ENCODE measurements at regions not wholly inside any gene's neighbourhood (a gene's known extent, or its start where the extent isn't known, plus 50 kb on each side); places are given as distances from the start of the nearest gene placed in this dataset.

DNA sequence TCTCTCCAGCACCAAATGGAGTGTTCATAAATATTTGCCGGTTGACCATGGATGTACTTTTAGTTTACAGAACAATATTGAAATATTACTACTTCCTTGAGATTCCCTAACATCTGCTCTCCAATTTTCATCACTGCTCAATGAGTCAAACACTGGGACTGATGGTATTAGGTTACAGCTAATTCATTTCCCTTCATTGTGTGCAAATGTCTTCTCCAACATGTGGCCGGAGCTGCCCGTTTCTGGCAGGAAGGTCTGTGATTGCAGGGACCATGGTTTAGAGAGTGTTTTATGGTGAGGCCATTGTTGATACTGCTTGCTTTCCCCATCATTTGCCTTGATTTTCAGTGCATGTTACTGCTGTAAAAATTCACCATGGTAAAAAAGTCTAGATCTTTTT lies 209.3 kb downstream of the HS3ST3B1 start:
- DNase-seq (ENCODE audit: low read depth in 3 of 3, low spot score in 1 of 3), result no peak

DNA sequence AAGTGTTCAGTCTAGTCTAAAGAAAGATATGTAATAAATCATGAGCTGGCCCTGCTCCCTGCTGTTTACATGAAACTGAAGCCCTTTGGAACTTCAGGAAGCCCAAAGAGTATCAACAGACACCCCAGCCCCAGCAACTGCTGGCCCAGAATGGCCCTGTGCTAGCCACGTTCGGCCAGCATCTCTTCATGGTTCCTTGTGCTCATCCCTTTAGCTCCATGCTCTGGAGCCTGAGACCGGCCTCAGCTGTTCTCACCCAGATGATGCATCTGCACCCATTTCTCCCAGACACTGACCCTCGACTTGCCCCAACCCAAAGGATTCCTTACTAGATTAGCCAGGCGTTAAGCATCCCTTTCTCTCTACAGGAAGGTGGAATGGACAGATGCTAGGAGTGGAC lies 207.3 kb downstream of the HS3ST3B1 start:
- no peak for DNase-seq (ENCODE audit: low read depth in 3 of 3, low spot score in 1 of 3)

DNA sequence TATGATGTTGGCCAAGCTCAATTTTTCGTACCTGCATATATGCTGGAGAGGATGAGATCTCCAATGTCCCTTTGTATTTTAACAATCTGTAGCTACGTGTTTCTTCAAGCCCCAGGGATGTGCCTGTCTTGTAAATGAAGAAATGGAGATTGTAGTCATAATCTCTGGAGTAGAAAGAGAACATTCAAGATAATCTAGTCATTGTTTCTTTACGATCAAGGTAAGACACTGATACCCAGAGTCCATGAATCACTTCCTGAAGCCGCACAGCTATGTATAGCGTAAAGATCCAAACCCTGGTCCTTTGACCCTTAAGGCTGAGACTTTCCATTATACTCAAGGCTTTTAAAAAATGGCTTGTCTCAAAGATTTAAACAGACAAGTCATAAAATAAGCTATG lies 205.5 kb downstream of the HS3ST3B1 start:
- DNase-seq (ENCODE audit: low read depth in 3 of 3, low spot score in 1 of 3), result no peak

DNA sequence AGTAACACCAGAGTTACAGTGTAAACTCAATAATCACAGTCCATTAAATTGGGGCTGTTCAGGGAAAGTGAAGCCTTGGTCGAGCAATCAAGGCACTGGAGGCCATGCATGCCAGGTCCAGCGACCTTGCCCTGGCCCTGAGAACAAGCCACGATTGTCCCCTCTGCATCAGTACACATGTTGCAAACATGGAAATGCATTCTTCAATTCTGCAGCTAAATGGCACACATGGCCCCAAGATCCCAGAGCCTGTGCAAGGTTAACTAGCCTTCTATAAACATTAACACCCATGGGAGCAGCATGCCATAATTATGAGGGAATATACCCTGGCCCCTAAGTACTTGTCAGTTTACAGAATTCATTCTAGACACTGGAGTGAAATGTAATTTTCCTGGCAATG lies 204.7 kb downstream of the HS3ST3B1 start:
- DNase-seq (ENCODE audit: low read depth in 3 of 3, low spot score in 1 of 3), result no peak

DNA sequence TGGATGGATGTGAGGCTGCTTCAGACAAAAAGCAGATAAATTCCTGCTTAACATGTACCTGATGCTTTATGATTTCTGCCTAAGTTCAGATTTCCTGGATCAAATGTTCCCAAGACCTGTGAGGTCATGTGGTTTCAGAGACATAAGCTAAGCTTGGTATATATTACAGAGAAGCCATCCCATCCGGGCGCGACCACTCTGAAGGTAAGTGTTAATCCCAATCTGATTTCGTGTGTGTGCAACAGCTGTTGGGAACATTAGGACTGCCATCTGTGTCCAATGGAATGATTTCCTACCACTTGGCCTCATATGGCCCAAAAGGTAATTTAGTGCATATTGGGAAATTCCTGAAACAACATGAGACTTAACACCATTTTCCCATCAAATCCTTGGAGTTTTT lies 199.1 kb downstream of the HS3ST3B1 start:
- no peak for DNase-seq (ENCODE audit: low read depth in 3 of 3, low spot score in 1 of 3)

DNA sequence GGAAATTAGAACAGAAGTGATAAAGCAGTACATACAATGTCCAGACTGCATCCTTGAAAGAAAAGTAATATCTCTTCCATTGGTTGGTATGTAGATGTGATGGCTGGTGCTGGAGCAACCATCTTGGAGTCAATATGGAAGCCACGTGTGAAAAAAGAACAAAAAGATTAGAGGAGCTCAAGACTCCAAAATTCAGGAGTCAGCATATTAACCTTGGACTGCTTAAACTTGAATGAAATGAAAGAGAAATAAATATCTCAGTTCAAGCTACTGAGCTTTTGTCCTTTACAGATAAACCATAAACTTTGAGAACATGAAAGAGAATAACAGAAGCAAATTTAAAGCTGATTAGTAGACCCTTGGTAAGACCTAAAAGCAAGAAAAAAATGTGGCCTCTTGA lies 197.9 kb downstream of the HS3ST3B1 start:
- no peak for DNase-seq (ENCODE audit: low read depth in 3 of 3, low spot score in 1 of 3)

DNA sequence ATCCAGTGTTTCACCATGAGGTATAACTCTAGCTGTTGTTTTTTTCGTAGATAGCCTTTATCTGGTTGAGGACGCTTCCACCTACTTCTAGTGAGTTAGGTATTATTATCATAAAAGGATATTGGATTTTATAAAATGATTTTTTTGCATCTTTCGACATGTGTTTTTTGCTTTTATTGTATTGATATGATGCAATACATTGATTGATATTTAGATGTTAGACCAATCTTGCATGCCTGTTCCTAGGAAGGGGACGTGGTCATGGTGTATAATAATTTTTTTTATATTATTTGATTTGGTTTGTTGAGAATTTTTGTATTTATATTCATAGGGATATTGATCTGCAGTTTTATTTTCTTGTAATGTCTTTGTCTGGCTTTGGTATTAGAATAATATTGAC lies 193.3 kb downstream of the HS3ST3B1 start:
- DNase-seq (ENCODE audit: low read depth in 3 of 3, low spot score in 1 of 3), result no peak

DNA sequence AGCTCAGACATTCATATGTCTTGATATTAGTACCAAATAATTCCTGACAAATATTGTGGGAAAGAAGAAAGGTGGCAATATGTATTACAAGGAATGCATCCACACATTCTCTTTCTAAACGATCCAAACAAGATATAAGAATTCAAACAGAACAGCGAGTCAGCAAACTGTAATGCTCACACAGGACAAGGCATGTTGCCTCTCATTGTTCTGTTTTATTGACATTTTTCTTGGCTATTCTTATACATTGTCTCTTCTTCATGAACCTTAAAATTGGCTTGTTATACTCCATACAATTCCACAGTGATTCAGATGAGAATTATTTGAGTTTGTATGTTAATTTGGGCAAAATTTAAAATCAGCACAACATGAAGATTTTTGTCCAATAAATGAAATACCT lies 189.1 kb downstream of the HS3ST3B1 start:
- DNase-seq (ENCODE audit: low read depth in 3 of 3, low spot score in 1 of 3), result no peak

DNA sequence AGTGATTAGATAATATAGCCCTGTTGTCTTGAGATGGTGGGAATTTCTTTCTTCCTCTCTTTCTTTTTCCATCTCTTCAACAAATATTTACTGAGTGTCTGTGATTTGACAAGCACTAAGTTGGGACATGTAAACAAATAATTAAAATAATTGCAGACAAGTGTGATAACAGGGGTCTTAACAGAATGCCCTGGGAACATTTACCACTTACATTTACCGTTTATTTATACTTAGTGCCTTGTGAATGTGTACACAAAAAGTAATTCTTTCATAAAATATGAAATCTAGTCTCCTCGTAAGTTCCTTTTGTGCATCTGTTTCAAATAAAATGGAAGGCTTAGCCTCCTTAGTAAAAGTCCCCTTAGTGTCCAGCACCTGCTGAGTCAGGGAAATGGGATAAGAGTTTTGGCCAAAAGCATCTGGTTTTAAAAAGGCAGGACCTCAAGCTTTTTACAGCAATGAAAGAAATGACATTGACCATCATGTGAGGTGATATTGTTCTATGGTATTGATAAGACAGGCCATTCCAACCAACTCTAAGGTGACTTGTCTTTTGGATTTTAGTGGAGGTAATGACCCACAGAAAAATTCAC lies 188.2 kb downstream of the HS3ST3B1 start:
- DNase-seq (ENCODE audit: low read depth in 3 of 3, low spot score in 1 of 3), result no peak

DNA sequence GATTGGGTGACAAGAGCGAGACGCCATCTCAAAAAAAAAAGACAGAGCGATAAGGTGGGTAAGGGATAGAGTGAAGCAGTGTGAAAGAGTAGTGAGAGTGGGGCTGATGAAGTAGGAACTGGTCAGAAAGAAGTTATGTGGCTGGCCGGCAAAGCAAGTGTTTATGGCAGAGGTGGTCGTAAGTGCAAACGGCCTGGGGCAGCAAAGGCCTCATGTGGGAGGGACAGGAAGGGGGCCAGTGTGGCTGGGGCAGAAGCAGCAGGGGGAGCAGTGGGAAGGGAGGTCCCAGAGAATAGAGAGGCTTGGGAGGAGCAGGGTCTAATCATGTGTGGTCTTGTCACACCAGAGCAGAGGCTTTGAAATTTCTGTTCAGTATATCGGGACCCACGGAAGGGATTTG lies 186.2 kb downstream of the HS3ST3B1 start:
- no peak for DNase-seq (ENCODE audit: low read depth in 3 of 3, low spot score in 1 of 3)

DNA sequence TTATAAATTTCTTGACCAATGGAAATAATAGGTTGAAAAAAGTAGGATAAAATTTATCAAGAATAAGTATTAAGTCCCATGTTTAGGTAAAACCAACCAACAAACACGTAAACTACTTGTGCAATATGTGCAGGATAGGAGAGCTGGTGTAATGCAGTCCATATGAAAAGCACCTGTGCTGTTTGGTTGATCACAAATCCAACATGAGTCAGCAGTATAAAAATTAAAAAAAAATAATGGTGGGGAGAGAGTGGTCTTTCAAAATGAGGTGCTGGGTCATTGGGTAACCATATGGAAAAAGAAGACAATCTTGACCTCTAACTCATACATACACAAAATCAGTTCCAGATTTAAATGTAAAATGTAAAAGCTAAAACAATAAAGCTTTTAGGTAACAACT lies 181.8 kb downstream of the HS3ST3B1 start:
- no peak for DNase-seq (ENCODE audit: low read depth in 3 of 3, low spot score in 1 of 3)

DNA sequence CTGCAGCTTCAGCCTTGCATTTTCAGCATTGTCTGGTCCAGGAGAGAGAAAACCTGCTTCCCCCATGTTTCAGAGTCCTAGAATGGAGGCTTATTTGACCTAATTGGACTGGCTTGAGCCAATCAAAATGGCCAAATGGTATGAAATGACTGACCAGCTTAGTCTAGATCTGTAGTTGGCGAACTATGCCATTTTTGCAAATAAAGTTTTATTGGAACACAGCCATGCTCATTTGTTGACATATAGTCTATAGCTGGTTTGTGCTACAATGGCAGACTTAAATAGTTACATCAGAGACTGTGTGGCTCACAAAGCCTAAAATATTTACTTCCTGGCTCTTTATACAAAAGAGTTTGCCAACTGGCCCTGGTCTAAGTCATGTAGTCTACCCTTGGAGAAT lies 180.8 kb downstream of the HS3ST3B1 start:
- no peak for DNase-seq (ENCODE audit: low read depth in 3 of 3, low spot score in 1 of 3)

DNA sequence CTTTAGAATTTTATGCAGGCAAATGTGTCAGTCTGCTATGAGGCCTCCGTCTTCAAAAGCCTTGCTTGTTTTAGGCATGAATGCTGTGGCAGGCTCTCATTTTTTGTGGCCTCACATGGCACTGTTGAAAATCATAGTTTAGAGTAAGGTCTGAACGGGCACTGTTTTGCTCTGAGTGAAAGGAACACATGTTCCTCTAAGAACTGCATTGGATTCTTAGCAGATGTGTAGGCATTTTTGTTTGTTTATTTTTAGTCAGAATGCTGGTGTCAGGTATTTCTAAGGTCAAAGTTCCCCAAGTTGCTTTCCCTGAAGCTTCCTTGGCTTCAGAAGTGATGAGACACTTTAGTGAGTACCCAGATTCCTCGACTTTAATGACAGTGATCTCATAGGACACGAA lies 173.7 kb downstream of the HS3ST3B1 start:
- DNase-seq (ENCODE audit: low read depth in 3 of 3, low spot score in 1 of 3), result no peak

DNA sequence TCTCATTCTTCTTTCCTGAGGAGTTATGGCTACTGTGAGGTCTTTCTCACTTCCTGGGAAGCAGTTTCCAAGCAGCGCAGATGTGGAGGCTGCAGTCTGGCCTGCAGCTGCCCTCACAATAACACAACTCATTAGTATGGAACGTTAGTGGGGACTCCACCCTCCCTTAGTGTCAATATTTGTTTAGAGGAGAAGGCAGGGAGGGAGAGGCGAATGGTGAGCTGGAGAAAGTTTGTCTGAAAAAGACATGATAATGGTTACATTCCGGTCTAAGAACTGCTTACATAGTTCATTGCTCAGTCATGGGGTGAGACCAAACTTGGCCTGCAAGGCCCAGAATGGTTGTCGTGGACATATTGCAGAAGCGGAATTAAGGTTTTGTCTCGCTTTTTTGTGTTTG lies 170.2 kb downstream of the HS3ST3B1 start:
- DNase-seq (ENCODE audit: low read depth in 3 of 3, low spot score in 1 of 3), result no peak

DNA sequence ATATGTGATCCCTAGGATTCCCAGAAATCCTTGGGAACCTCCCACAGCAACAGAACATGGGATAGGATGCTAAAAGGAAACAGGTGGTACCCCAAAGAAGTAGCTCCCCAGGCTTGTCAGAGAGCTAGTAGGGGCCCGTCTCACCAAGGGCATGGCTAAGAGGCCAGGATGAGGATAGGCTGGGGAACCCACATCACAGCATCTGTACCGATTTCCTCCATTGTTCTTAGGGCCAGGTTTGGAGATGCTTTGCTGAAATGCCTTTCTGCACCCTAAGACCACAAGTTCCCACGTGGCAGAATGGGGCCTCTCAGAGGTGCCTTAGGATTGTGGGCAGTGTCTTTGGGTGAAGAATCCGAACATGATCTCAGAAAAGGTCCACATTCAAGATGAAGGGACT lies 169.5 kb downstream of the HS3ST3B1 start:
- DNase-seq (ENCODE audit: low read depth in 3 of 3, low spot score in 1 of 3), result no peak

DNA sequence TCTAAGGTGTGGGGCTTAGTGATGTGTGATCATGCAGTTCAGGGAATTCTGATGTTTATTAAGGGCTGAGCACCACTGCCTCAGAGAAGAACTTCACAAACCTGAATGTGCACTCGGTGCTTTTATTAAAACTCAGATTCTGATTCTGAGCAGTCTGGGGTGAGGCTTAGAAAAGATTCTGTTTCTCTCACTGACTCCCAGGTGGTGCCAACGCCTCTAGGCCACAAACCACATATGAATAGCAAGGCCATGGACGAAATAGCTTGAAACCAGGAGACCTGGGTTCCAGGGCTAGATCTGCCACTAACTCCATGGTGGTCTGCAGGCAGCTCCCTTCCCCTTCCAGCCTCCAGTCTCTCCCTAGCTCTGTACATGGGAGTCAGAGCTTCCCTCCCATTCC lies 169.1 kb downstream of the HS3ST3B1 start:
- DNase-seq (ENCODE audit: low read depth in 3 of 3, low spot score in 1 of 3), result no peak

DNA sequence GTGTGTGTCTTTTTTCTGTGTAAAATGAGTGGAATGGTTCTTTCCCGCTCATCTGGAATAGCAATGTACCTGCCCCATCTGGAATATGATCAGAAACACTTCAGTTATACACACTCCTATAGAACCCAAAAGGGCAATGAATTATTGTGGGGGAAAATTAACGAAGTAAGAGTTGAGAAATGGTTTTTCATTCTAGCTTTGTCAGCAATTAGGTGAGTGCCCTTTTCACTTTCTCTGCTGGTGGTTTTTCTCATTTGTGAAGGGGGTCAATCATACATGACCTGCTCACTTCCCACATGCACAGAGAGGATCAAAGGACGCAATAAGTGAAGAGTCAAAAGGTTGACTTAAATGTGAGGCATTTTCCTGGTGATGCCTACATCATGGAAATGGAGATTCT lies 168.0 kb downstream of the HS3ST3B1 start:
- no peak for DNase-seq (ENCODE audit: low read depth in 3 of 3, low spot score in 1 of 3)

DNA sequence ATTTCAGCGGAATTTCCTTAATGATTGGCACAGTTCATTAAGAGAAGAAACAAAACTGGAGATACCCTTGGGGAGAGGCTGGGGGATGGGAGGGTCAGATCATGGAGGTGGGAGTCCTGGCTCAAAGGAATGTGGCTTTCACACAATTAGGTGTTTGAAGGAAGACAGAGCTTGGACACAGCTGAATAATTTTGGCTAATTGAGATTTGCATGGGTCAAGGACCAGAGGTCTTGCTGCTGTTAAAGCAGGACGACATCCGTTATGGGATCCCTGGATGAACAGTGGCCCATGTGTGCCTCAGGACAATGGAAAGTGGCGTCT lies 160.3 kb downstream of the HS3ST3B1 start:
- no peak for DNase-seq (ENCODE audit: low read depth in 3 of 3, low spot score in 1 of 3)

DNA sequence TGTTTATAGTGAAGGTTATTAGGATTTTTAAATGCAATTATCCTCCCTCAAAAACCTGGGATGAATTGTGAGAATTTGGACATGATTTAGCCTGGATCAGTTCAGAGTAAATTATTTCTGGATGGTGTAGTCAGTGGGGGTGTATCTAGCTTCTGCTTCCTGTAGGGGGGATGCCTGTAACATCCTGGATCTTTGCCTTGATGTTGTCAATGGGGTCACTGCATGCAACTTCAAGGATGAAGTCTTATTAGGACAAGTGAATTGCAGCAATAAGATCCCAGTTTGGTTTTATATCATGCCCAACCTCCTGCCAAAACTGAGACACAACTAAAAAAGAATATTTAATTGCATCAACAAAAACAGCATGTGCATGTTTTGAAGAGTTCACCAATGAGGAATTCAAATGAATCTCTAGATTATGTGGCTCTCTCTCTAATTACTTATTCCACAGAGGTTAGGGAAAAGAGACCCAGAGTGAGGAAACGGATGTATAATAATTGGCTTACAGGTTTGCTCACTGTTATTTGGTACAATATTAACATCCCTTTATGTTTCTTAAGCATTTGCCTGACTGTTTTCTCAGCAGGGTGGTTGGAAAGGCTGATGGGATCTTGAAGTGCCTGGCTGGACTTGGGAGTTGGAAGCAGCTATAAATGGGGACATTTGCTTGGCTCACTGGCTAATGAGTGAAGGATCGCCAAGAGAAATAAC lies 159.8 kb downstream of the HS3ST3B1 start:
- DNase-seq (ENCODE audit: low read depth in 3 of 3, low spot score in 1 of 3), result no peak

DNA sequence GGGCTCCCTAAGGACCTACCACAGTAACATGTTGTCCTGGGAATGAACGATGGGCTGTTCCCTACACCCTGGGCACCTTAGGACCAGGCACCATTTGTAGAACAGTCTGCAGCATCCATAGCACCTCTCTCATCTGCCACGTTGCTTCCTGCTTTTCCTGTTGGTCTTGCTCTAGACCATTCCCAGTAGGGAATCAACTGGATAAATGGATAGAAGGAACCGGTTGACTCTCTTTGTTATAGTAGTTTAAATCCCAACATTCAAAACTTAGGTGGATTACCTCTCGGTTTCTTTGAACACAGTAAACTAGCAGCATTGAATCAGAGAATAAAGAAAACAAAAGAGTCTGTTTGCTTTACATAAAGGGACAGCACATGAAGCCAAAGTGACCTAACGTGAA lies 159.1 kb downstream of the HS3ST3B1 start:
- no peak for DNase-seq (ENCODE audit: low read depth in 3 of 3, low spot score in 1 of 3)

DNA sequence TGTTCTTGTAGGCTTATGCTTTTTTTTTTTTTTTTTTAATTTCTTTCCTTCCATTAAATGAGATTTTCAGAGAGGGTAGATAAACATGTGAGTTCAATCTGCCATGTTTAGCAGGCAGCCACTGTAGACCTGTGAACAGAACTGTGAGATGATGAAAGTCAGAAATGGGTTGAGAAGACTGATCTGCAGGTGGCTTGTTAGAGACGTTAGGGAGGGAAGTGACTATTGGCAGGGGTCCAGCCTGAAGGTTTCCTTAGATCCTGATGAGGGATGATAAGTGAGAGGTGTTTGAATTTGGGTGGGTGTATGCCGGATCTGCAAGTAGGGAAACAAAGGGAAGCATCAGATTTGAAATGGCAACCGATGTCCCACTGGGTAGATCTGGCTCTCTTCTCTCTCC lies 157.8 kb downstream of the HS3ST3B1 start:
- DNase-seq (ENCODE audit: low read depth in 3 of 3, low spot score in 1 of 3), result no peak

DNA sequence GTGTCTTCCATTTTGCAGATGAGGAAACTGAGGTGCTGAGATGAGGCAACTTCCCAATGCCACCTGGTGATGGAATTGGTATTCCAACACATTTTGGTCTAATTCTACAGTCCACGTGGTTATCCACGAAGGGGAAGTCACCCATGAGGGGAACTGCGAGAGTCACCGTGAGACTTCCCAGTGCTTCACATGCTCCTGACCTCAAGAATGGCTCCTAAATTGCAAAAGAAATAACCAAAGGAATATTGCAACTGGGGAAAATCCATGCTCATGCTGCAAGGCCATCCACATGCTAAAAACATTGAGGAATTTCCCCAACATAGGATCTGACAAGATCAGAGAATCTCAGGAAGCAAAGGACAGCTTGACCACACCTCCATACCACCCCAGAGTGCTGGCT lies 153.9 kb downstream of the HS3ST3B1 start:
- no peak for DNase-seq (ENCODE audit: low read depth in 3 of 3, low spot score in 1 of 3)

DNA sequence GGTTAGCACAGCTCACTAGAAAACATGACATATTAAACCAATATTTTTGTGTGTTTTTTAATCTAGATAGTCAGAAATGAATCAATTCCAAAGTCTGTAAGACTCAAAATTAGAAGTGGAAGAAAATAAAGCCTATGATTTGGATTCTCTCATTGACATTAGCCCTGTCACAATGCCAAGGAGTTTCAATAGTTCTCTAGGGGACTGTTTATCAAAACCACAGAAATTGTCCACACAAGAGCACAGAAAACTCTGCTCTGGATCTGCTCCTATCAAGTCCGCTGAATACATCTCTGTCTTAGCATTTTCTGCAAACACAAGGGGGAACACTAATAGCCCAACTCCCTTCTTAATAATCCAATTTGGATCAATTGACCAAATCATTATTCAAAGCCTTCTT lies 152.0 kb downstream of the HS3ST3B1 start:
- no peak for DNase-seq (ENCODE audit: low read depth in 3 of 3, low spot score in 1 of 3)
